ENCODE measurements at regions not wholly inside any gene's neighbourhood (a gene's known extent, or its start where the extent isn't known, plus 50 kb on each side); places are given as distances from the start of the nearest gene placed in this dataset.

GRCh38 chr20:40081653-40082052, 607.4 kb downstream of the MAFB start:
- Histone ChIP-seq H3K9me3 (peaks cover 0 to 5% (median 0%) of the 10 kb centered on the region in 3 donors), H3K27me3 (no peaks in the 10 kb centered on the region), H3K27ac (no peak overlapping the region), H3K4me1 (no peaks in the 10 kb centered on the region), H3K4me3 (no peak overlapping the region), H3K36me3 (no peaks in the 10 kb centered on the region)
- ATAC-seq, result no peak
- no peak for TF ChIP-seq POLR2AphosphoS5 (IDR thresholded peaks at IDR 0.05)
- TF ChIP-seq POLR2A (IDR thresholded peaks at IDR 0.05), result no peak
- TF ChIP-seq CTCF (IDR thresholded peaks at IDR 0.05), result no peak
- no peak for TF ChIP-seq EP300 (IDR thresholded peaks at IDR 0.05)
- WGBS, 2 donors (ENCODE audit: low coverage in 1 of 2), result 79 to 94% methylated on average over 3 of the region's 3 CpGs

DNA sequence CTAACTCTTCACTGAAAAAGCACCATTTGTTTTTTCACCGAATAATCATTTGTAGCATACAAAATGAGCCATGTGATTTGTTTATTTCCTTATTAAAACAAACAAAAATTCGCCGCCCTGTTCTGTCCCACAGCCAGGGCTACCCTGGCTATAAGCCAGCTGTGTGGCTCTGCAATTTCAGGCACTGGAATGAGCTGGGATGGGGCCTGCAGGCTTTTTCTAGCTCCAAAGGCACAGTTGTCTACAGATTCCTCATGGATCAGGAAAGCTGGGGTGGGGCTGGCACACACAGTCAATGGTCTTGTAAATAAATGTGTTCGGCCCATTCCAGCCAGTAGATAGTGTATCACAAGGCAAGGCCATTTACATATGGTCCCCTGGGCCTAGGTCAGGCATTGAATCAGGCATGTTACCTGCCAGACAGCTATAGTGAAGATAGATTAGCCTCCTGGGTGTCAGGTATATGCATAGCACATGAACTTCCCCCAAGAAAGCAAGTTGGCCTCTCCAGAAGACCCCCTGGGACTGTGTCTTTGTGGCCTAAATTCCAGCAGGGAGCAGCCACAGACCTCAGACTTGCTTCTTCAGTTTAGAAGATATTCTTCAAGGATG, 608.9 kb downstream of the MAFB start:
- H3K4me1 ChIP-seq, result no peaks in the 10 kb centered on the region
- H3K27ac ChIP-seq, result no peak overlapping the region
- WGBS, 2 donors (ENCODE audit: low coverage in 1 of 2), result 38 to 48% methylated on average over 3 to 4 of the region's 4 CpGs
- no peak for ATAC-seq
- no peaks in the 10 kb centered on the region for H3K27me3 ChIP-seq
- no peaks in the 10 kb centered on the region for H3K36me3 ChIP-seq
- H3K4me3 ChIP-seq, result no peak overlapping the region
- no peak for TF ChIP-seq POLR2A (IDR thresholded peaks at IDR 0.05)
- H3K9me3 ChIP-seq, result peaks cover 0 to 5% (median 0%) of the 10 kb centered on the region in 3 donors

DNA sequence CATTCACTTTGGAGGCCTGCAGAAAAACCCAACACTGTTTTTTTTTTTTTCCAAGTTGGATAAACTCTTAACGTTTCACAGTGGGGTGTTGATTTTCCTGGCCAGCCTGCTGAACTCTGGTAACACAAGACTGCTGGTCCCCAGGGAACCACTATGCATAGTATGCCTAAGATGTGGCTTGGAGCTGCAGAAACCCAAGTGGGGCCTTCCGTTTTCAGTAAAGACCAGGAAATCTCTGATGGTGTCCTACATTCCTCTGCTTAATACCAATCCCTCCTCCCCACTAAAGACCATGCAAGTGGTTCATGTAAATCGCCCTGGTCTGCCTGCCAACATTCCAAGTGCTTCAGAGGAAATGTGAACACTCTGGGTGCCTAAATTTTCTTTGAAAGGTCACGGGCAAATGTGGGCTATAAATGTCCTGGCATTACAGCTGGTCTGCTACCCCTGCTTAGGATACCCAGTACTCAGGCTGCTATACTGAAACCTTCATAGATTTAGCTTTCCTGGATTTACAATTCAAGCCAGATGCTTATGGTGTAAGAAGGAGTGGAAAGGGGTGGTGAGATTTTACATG, 615.4 kb downstream of the MAFB start:
- no peak for ATAC-seq
- 20 to 29% methylated on average over 2 of the region's 4 CpGs for WGBS, 2 donors (ENCODE audit: low coverage in 1 of 2)
- peaks cover 0 to 16% (median 0%) of the 10 kb centered on the region in 3 donors for H3K9me3 ChIP-seq
- no peak for TF ChIP-seq POLR2AphosphoS5 (IDR thresholded peaks at IDR 0.05)
- TF ChIP-seq POLR2A (IDR thresholded peaks at IDR 0.05), result no peak
- TF ChIP-seq CTCF (IDR thresholded peaks at IDR 0.05), result no peak
- TF ChIP-seq EP300 (IDR thresholded peaks at IDR 0.05), result no peak
- no peak overlapping the region for H3K27ac ChIP-seq
- no peaks in the 10 kb centered on the region for H3K27me3 ChIP-seq
- H3K36me3 ChIP-seq, result no peaks in the 10 kb centered on the region
- H3K4me1 ChIP-seq, result no peaks in the 10 kb centered on the region
- no peak overlapping the region for H3K4me3 ChIP-seq

DNA sequence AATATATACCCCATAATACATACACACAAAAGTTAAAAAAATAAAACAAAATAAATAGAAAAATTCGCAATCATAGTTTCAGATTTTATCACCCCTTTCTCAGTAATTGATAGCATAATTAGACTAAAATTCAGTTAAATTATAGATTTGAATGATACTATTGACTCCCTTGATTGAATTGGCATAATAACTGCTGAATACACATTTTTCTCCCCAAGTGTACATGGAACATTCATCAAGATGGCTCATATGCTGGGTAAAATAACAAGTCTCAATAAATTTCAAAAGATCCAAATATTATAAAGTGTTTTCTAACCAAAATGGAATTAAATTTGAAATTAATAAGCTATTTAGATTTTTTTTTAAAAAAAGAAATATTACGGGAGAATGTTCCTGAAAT, 616.1 kb downstream of the MAFB start:
- TF ChIP-seq CTCF (IDR thresholded peaks at IDR 0.05), result no peak
- TF ChIP-seq POLR2AphosphoS5 (IDR thresholded peaks at IDR 0.05), result no peak
- TF ChIP-seq EP300 (IDR thresholded peaks at IDR 0.05), result no peak
- no peak for TF ChIP-seq POLR2A (IDR thresholded peaks at IDR 0.05)
- WGBS, 2 donors (ENCODE audit: low coverage in 1 of 2), result 92 to 95% methylated on average over 2 of the region's 2 CpGs
- Histone ChIP-seq H3K4me1 (no peaks in the 10 kb centered on the region), H3K9me3 (peaks cover 0 to 23% (median 0%) of the 10 kb centered on the region in 3 donors), H3K27ac (no peak overlapping the region), H3K36me3 (no peaks in the 10 kb centered on the region), H3K27me3 (no peaks in the 10 kb centered on the region), H3K4me3 (no peak overlapping the region)
- ATAC-seq, result no peak

DNA sequence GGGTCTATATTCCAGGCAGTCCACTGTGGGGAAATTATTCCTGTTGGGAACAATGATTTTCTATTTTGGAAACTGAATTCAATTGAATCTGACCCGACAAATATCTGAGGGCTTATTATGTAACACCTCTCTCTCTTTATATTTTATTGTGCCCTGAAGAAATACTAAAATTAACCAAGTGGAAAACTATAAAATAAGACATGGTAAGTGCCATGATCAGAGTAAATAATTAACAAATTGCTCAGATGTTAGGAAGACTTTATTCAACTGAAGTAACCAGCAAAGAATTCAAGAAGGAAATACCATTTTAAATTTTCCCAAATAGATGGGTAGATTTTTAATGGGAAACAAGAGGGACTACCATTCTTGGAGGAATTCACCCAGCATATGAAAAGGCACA, 632.9 kb downstream of the MAFB start:
- WGBS, 2 donors (ENCODE audit: low coverage in 1 of 2), result 39 to 67% methylated on average over 1 of the region's 1 CpG
- H3K36me3 ChIP-seq, result no peaks in the 10 kb centered on the region
- H3K27ac ChIP-seq, result no peak overlapping the region
- TF ChIP-seq POLR2AphosphoS5 (IDR thresholded peaks at IDR 0.05) (no peak), POLR2A (IDR thresholded peaks at IDR 0.05) (no peak), CTCF (IDR thresholded peaks at IDR 0.05) (no peak), EP300 (IDR thresholded peaks at IDR 0.05) (no peak)
- H3K4me3 ChIP-seq, result no peak overlapping the region
- H3K27me3 ChIP-seq, result no peaks in the 10 kb centered on the region
- ATAC-seq, result no peak
- H3K4me1 ChIP-seq, result peaks cover 0 to 4% (median 0%) of the 10 kb centered on the region in 3 donors
- no peaks in the 10 kb centered on the region for H3K9me3 ChIP-seq
